ENCODE measurements at regions not wholly inside any gene's neighbourhood (a gene's known extent, or its start where the extent isn't known, plus 50 kb on each side); places are given as distances from the start of the nearest gene placed in this dataset.

DNA sequence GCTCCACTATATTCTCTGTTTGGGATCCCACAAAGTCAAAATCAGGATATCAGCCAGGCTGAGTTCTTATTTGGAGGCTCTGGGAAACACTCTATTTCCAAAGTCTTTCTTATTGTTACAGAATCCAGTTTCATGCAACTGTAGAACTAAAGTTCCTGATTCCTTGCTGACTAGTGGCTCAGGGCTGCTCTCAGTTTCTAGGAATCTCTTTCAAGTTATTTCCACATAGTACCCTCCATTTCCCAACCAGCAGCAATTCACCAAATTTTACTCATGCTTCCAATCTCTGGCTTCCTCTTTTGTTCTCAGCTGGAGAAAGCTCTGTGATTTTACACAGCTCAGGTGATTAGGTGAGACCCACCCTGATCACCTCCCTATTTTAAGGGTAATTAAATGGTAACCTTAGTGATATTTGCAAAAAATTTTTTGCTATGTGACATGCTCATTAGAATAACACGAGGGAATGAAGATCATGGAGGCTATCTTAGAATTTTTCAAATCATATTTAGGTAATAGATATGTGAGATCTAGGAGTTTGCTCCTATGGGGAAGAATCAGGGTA lies 794.9 kb upstream of the ARRDC3 start:
- Histone ChIP-seq H3K9me3 (ENCODE audit: control insufficient read depth, insufficient read depth, low read depth, low read length) (no peaks in the 10 kb centered on the region), H3K36me3 (ENCODE audit: control insufficient read depth, insufficient read depth, low read length) (no peaks in the 10 kb centered on the region), H3K27ac (ENCODE audit: low read length) (no peak overlapping the region), H3K27me3 (ENCODE audit: control insufficient read depth, insufficient read depth, low read length) (no peaks in the 10 kb centered on the region), H3K4me1 (ENCODE audit: control insufficient read depth, insufficient read depth, low read length) (no peaks in the 10 kb centered on the region), H3K4me3 (ENCODE audit: low read depth in 2 of 2, low read length in 2 of 2) (no peak overlapping the region)
- TF ChIP-seq REST (IDR thresholded peaks at IDR 0.05; ENCODE audit: insufficient read depth in 1 of 2, low read depth in 2 of 2, low read length in 1 of 2) (no peak), CTCF (IDR thresholded peaks at IDR 0.05) (no peak), SIN3A (IDR thresholded peaks at IDR 0.05; ENCODE audit: borderline replicate concordance, insufficient read depth, low read depth, low read length) (no peak)
- intact Hi-C loops (cut with micrococcal nuclease; ENCODE audit: unreplicated experiment) (no loop called here), in situ Hi-C loops (cut with HindIII; ENCODE audit: low pct_unique_long_range_greater_than_20kb, low sequenced_read_pairs) (no loop called here)
- POLR2A ChIA-PET, result no interaction called here
- CTCF ChIA-PET, result no interaction called here
- BruUV-seq (replicated peaks), result no TSS peak
- DNase-seq (ENCODE audit: low read depth, low spot score) (no peak), ATAC-seq (no peak)

DNA sequence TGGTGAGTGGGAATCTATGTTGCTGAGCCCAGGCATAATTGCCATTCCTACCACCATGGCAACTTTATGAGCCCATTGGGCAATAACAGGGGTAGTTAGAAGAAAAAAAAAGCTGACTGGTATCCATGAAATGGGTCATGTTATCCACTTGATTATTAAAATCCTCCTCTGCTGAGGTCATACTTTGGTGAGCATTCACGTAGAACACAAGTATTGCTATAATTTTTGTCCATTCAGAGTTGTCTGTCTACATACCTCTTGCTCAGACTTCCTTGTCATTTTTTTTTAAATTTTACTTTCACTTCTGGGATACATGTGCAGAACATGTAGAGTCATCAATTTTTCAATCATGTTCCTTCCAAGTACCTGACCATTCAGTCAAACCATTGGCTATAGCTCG lies 780.8 kb upstream of the ARRDC3 start:
- intact Hi-C loops (cut with micrococcal nuclease; ENCODE audit: unreplicated experiment) (no loop called here), in situ Hi-C loops (cut with HindIII; ENCODE audit: low pct_unique_long_range_greater_than_20kb, low sequenced_read_pairs) (no loop called here)
- no peaks in the 10 kb centered on the region for H3K36me3 ChIP-seq (ENCODE audit: control insufficient read depth, insufficient read depth, low read length)
- no peaks in the 10 kb centered on the region; the same call in 1 of the 2 replicates for H3K9me3 ChIP-seq (ENCODE audit: control insufficient read depth, insufficient read depth, low read depth, low read length)
- H3K4me1 ChIP-seq (ENCODE audit: control insufficient read depth, insufficient read depth, low read length), result no peaks in the 10 kb centered on the region
- no peak overlapping the region for H3K27ac ChIP-seq (ENCODE audit: low read length)
- ChIA-PET CTCF (no interaction called here), POLR2A (no interaction called here)
- no peaks in the 10 kb centered on the region for H3K27me3 ChIP-seq (ENCODE audit: control insufficient read depth, insufficient read depth, low read length)
- ATAC-seq (no peak), DNase-seq (ENCODE audit: low read depth, low spot score) (no peak)
- no TSS peak for BruUV-seq (replicated peaks)
- TF ChIP-seq REST (IDR thresholded peaks at IDR 0.05; ENCODE audit: insufficient read depth in 1 of 2, low read depth in 2 of 2, low read length in 1 of 2), result no peak
- TF ChIP-seq CTCF (IDR thresholded peaks at IDR 0.05), result no peak
- TF ChIP-seq TCF7L2 (IDR thresholded peaks at IDR 0.05; ENCODE audit: low read depth, low read length), result no peak
- no peak for TF ChIP-seq SIN3A (IDR thresholded peaks at IDR 0.05; ENCODE audit: borderline replicate concordance, insufficient read depth, low read depth, low read length)
- no peak for TF ChIP-seq POLR2AphosphoS5 (IDR thresholded peaks at IDR 0.05; ENCODE audit: low read depth, low read length)
- no peak overlapping the region for H3K4me3 ChIP-seq (ENCODE audit: low read depth in 2 of 2, low read length in 2 of 2)
